Body of pancreas (tissue), 4 donors: ENCODE measurements at regions not wholly inside any gene's neighbourhood (a gene's known extent, or its start where the extent isn't known, plus 50 kb on each side); places are given as distances from the start of the nearest gene placed in this dataset.

Source experiments
- ATAC-seq: fragments of 150-250 bp; one replicate; pipeline ENCODE4 v1.9.1; 2016
- DNase-seq, 4 donors: peaks; one replicate each; pipeline ENCODE4 v3.0.0-alpha.2; 2019
- H3K27ac ChIP-seq, 4 donors: fragments of 200-600 bp; sonication (generic); 1 replicate in 3 of 4; 2 replicates in 1 of 4; pipeline versions ENCODE4 v1.5.1 to v1.6.1; 2016 to 2019; ENCODE audit warnings: mild to moderate bottlenecking in 1 of 4, mixed read lengths in 1 of 4, moderate library complexity in 1 of 4
- H3K27me3 ChIP-seq, 2 donors: fragments of 200-600 bp; sonication (generic); one replicate each; pipeline ENCODE4 v1.6.0; 2016; ENCODE audit warnings: mild to moderate bottlenecking in 1 of 2
- H3K36me3 ChIP-seq, 2 donors: fragments of 200-600 bp; sonication (generic); replicated peaks in 1 of 2; 2 replicates each; pipeline ENCODE4 v1.5.1; 2016; ENCODE audit warnings: low read depth in 2 of 2; ENCODE audit not compliant: insufficient read depth in 1 of 2
- H3K4me1 ChIP-seq: fragments of 200-600 bp; sonication (generic); one replicate; pipeline ENCODE4 v1.6.0; 2016
- H3K4me3 ChIP-seq, 2 donors: fragments of 200-600 bp; sonication (generic); 1 replicate in 1 of 2; 2 replicates in 1 of 2; pipeline ENCODE4 v1.5.1; 2016 to 2019
- H3K9me3 ChIP-seq, 3 donors: fragments of 200-600 bp; sonication (generic); 1 replicate in 2 of 3; 2 replicates in 1 of 3; pipeline ENCODE4 v1.5.1; 2016
- CTCF ChIP-seq, 7 experiments: fragments of 450-650 bp in 4 of 7; fragments of 200-600 bp in 3 of 7; sonication (generic) in 3 of 7; IDR thresholded peaks; one replicate each; pipeline ENCODE4 v1.5.1; 2016 to 2019; ENCODE audit warnings: antibody characterized with exemption in 7 of 7
- POLR2A ChIP-seq, 3 donors: fragments of 450-650 bp; IDR thresholded peaks; one replicate each; pipeline ENCODE4 v1.6.1; 2016; ENCODE audit warnings: antibody characterized with exemption in 3 of 3, mild to moderate bottlenecking in 2 of 3
- WGBS, 2 donors: methylation state at CpG; one replicate each; pipeline ENCODE4 v1.1.5; 2017; 5-methylcytosine and 5-hydroxymethylcytosine counted together
- intact Hi-C: fragments of 100-400 bp; cut with DNase I; formaldehyde crosslinking; loops from one replicate; pipeline ENCODE4 v1.15.1; 2023

- TF ChIP-seq POLR2A (IDR thresholded peaks at IDR 0.05) (no peak), CTCF (IDR thresholded peaks at IDR 0.05) (no peak)
- intact Hi-C loops: no loop called here
- Histone ChIP-seq H3K36me3 (no peaks in the 10 kb centered on the region), H3K4me1 (no peaks in the 10 kb centered on the region), H3K27me3 (no peaks in the 10 kb centered on the region), H3K27ac (no peak overlapping the region), H3K9me3 (no peaks in the 10 kb centered on the region), H3K4me3 (no peak overlapping the region)
- DNase-seq (no peak), ATAC-seq (no peak)
- WGBS, 2 donors: 91 to 96% methylated on average over 3 of the region's 3 CpGs
Observed at GRCh38 chr9:110083866-110084265, 124.1 kb downstream of the C9orf152 start.

GRCh38 chr9:110086537-110086936 is 121.4 kb downstream of the C9orf152 start:
- H3K36me3 ChIP-seq: no peaks in the 10 kb centered on the region
- no peaks in the 10 kb centered on the region for H3K27me3 ChIP-seq
- H3K4me1 ChIP-seq: peaks cover 8% of the 10 kb centered on the region
- DNase-seq (no peak), ATAC-seq (no peak)
- H3K27ac ChIP-seq: no peak overlapping the region
- TF ChIP-seq POLR2A (IDR thresholded peaks at IDR 0.05): no peak
- TF ChIP-seq CTCF (IDR thresholded peaks at IDR 0.05): no peak
- no peak overlapping the region for H3K4me3 ChIP-seq
- WGBS, 2 donors: 77 to 82% methylated on average over 1 of the region's 1 CpG
- H3K9me3 ChIP-seq: no peaks in the 10 kb centered on the region
- intact Hi-C loops: no loop called here

- no peak overlapping the region for H3K27ac ChIP-seq
- ATAC-seq (no peak), DNase-seq (no peak)
- no peak for TF ChIP-seq POLR2A (IDR thresholded peaks at IDR 0.05)
- no peak for TF ChIP-seq CTCF (IDR thresholded peaks at IDR 0.05)
- whole genome bisulfite sequencing, 2 donors: 42 to 56% methylated on average over 2 of the region's 2 CpGs
- no peak overlapping the region for H3K4me3 ChIP-seq
- no peaks in the 10 kb centered on the region for H3K36me3 ChIP-seq
- H3K4me1 ChIP-seq: peaks cover 8% of the 10 kb centered on the region
- intact Hi-C loops: no loop called here
- H3K9me3 ChIP-seq: no peaks in the 10 kb centered on the region
- no peaks in the 10 kb centered on the region for H3K27me3 ChIP-seq
Observed at GRCh38 chr9:110087605-110088004, 120.4 kb downstream of the C9orf152 start.

- no peak for TF ChIP-seq POLR2A (IDR thresholded peaks at IDR 0.05)
- DNase-seq (no peak), ATAC-seq (no peak)
- no peaks in the 10 kb centered on the region for H3K36me3 ChIP-seq
- intact Hi-C loops: no loop called here
- no peak overlapping the region for H3K4me3 ChIP-seq
- peaks cover 8% of the 10 kb centered on the region for H3K4me1 ChIP-seq
- H3K9me3 ChIP-seq: no peaks in the 10 kb centered on the region
- H3K27me3 ChIP-seq: no peaks in the 10 kb centered on the region
- no peak overlapping the region for H3K27ac ChIP-seq
Observed at GRCh38 chr9:110088099-110088498, 119.9 kb downstream of the C9orf152 start.

- 10 to 18% methylated on average over 12 of the region's 12 CpGs for WGBS, 2 donors
- ATAC-seq (no peak), DNase-seq (peak in 3 of 4 donors; percentile 16 to 45 (median 35))
Observed at GRCh38 chr9:110089681-110090370, 118.1 kb downstream of the C9orf152 start.

More at GRCh38 chr9:110089681-110090370, 118.1 kb downstream of the C9orf152 start:
- no peak overlapping the region for H3K4me3 ChIP-seq
- intact Hi-C loops: no loop called here
- H3K36me3 ChIP-seq: no peaks in the 10 kb centered on the region
- no peaks in the 10 kb centered on the region for H3K27me3 ChIP-seq
- no peaks in the 10 kb centered on the region for H3K9me3 ChIP-seq
- no peak for TF ChIP-seq POLR2A (IDR thresholded peaks at IDR 0.05)
- TF ChIP-seq CTCF (IDR thresholded peaks at IDR 0.05): no peak
- peaks cover 8% of the 10 kb centered on the region for H3K4me1 ChIP-seq
- H3K27ac ChIP-seq: no peak overlapping the region
